A549 (cell line): ENCODE measurements at regions not wholly inside any gene's neighbourhood (a gene's known extent, or its start where the extent isn't known, plus 50 kb on each side); places are given as distances from the start of the nearest gene placed in this dataset.

Source experiments
- CTCF ChIP-seq: fragments of >200 bp; sonication (Bioruptor Twin); formaldehyde crosslinking; IDR thresholded peaks from 3 replicates; pipeline ENCODE4 v1.5.1; 2016
- ESRRA ChIP-seq: fragments of 150-350 bp; IDR thresholded peaks from 2 replicates; pipeline ENCODE4 v1.6.1; 2014; ENCODE audit warnings: mild to moderate bottlenecking, low read length, borderline replicate concordance

DNA sequence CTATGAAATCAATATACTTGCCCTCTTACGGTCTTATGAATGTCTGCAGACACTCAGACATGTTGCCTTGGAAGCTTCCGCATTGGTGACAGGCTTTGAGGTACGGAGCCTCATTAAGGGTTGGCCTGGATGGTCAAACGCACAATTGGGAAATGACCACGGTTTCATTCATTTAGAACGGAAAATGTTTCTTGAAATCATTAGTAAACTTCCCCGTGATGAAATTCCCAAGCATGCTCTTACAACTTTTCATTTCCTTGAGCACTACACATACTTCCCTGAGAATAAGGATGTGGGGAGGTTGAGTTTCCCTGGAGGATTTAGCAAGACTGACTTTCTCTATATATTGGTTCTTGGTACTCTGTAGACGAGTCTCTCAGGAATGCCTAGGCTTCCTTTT lies 146.3 kb downstream of the HLX start:
- TF ChIP-seq ESRRA = no peak
- TF ChIP-seq CTCF = no peak
